Activated CD4-positive, alpha-beta T cell treated with anti-CD3 and anti-CD28 coated beads, Interleukin-2, amount 10 ng/mL, durations not matched to agents 24 days and 14 days (primary cell): ENCODE measurements at regions not wholly inside any gene's neighbourhood (a gene's known extent, or its start where the extent isn't known, plus 50 kb on each side); places are given as distances from the start of the nearest gene placed in this dataset.
A peak's percentile ranks its signal among the peaks of the same experiment; 100 is the strongest.

Experiments
- DNase-seq: peaks from one replicate; pipeline ENCODE4 v3.0.0; 2022
- H3K27ac Mint-ChIP-seq: one replicate; pipeline ENCODE4 v1.8.0; 2022; ENCODE audit warnings: mild to moderate bottlenecking, mixed read lengths
- H3K27me3 Mint-ChIP-seq: one replicate; pipeline ENCODE4 v1.8.0; 2022; ENCODE audit warnings: mixed read lengths
- H3K36me3 Mint-ChIP-seq: one replicate; pipeline ENCODE4 v1.8.0; 2022; ENCODE audit warnings: low read depth, mild to moderate bottlenecking, mixed read lengths
- H3K4me1 Mint-ChIP-seq: one replicate; pipeline ENCODE4 v1.8.0; 2021; ENCODE audit warnings: mixed read lengths
- H3K4me3 Mint-ChIP-seq: one replicate; pipeline ENCODE4 v1.8.0; 2022; ENCODE audit warnings: mild to moderate bottlenecking, moderate library complexity, mixed read lengths
- H3K9me3 Mint-ChIP-seq: one replicate; pipeline ENCODE4 v1.8.0; 2021; ENCODE audit warnings: mixed read lengths
- intact Hi-C: fragments of 100-400 bp; cut with micrococcal nuclease; formaldehyde crosslinking; loops from one replicate; pipeline ENCODE4 v1.15.1; 2023

DNA sequence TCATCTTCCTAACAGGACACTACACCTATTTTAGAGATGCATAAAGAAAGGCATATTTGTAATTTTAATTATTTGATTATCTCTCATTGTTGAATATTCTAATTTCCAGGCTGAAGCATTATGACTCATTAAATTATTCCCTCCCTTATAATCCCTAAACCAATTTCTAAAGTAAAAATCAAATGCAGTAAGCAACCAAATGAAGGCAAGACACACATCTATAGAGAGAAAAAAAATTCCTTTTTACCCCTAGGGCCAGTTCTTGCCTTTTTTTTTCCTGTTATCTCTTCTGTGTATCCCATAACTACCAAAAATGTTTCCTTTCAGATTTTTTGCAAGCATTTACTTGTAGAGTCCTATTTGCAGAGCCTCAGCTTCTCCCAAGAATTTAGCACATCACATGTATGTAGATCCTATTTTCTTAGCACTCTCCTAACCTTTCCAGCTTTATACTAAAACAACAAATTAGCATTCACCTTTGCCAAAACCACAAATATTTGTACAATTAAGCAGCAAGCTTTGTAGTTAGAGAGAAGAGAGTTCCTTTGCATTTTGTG lies 177.9 kb downstream of the SATB1 start:
- Mint-ChIP-seq H3K27me3 (peaks cover 15% of the 10 kb centered on the region), H3K9me3 (no peaks in the 10 kb centered on the region), H3K27ac (no peak overlapping the region), H3K4me3 (no peak overlapping the region), H3K4me1 (peaks cover 2% of the 10 kb centered on the region), H3K36me3 (no peaks in the 10 kb centered on the region)
- DNase-seq: peak; percentile 16
- intact Hi-C loops: no loop called here

DNA sequence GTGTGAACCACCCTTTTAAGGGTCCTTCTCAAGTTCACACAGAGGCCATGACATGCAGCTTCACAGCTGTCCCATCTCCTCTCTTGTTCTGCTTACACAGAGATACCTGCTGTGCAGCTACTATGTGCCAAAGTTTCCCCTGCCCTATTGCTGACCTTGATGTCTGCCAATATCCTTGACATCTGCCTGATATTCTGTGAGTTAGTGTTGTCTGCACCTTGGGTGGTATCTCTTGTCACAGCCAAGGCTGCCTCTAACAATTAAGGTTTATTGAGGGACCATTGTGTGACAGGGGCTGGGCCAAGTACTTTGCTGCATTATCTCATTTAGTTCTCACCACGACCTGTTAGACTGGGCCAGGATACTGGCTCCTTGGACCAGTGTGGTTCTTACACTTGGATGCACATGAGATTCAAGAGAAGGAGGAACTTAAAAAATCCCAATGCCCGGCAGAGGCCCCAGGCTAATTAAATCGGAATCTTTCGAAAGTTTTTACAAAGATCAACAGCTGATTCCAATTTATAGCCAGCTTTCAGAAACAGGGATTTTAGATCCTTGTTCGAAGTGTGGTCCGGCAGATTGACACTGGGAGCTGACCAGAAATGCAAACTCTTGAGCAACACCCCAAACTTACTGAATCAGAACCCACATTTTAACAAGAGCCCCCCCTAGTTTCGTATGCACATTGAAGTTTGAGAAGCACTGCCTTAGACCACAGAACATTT lies 178.6 kb downstream of the SATB1 start:
- intact Hi-C loops: no loop called here
- H3K27ac Mint-ChIP-seq: no peak overlapping the region
- peaks cover 15% of the 10 kb centered on the region for H3K27me3 Mint-ChIP-seq
- H3K9me3 Mint-ChIP-seq: no peaks in the 10 kb centered on the region
- DNase-seq: peak; percentile 37
- no peak overlapping the region for H3K4me3 Mint-ChIP-seq
- no peaks in the 10 kb centered on the region for H3K36me3 Mint-ChIP-seq
- peaks cover 2% of the 10 kb centered on the region for H3K4me1 Mint-ChIP-seq

DNA sequence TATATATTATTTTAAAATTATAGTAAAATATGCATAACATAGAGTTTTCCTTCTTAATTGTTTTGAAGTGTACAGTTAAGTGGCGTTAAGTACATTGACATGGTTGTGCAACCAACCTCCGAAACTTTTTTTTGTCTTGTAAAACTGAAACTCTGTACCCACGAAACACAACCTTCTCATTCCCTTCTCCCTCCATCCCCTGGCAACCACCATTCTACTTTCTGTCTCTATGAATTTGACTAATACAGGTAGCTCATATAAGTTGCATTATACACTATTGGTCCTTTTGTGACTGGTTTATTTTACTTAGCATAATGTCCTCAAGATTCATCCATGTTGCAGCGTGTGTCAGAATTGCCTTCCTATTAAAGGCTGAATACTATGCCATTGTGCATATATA lies 179.4 kb downstream of the SATB1 start:
- H3K4me3 Mint-ChIP-seq: no peak overlapping the region
- intact Hi-C loops: no loop called here
- no peak overlapping the region for H3K27ac Mint-ChIP-seq
- H3K27me3 Mint-ChIP-seq: peaks cover 15% of the 10 kb centered on the region
- DNase-seq: no peak
- no peaks in the 10 kb centered on the region for H3K36me3 Mint-ChIP-seq
- H3K9me3 Mint-ChIP-seq: no peaks in the 10 kb centered on the region
- peaks cover 2% of the 10 kb centered on the region for H3K4me1 Mint-ChIP-seq

DNA sequence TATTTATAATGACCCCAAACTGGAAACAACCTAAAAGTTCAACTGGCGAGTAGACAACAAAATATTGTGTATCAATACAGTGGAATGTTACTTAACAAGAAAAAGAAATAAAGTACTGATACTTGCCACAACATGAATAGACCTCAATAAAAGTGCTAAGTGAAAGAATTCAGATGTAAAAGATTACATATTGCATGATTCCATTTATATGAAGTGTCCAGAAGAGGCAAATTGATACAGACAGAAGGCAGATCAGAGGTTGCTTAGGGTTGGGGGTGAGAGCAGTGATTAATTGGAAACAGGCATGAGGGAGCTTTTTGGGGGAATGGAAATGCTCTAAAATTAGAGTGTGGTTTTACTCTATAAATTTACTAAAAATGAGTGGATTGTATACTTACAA lies 183.3 kb downstream of the SATB1 start:
- no peak overlapping the region for H3K27ac Mint-ChIP-seq
- no peaks in the 10 kb centered on the region for H3K9me3 Mint-ChIP-seq
- peaks cover 14% of the 10 kb centered on the region for H3K27me3 Mint-ChIP-seq
- intact Hi-C loops: no loop called here
- DNase-seq: no peak
- H3K4me1 Mint-ChIP-seq: peaks cover 7% of the 10 kb centered on the region
- no peak overlapping the region for H3K4me3 Mint-ChIP-seq
- H3K36me3 Mint-ChIP-seq: no peaks in the 10 kb centered on the region

DNA sequence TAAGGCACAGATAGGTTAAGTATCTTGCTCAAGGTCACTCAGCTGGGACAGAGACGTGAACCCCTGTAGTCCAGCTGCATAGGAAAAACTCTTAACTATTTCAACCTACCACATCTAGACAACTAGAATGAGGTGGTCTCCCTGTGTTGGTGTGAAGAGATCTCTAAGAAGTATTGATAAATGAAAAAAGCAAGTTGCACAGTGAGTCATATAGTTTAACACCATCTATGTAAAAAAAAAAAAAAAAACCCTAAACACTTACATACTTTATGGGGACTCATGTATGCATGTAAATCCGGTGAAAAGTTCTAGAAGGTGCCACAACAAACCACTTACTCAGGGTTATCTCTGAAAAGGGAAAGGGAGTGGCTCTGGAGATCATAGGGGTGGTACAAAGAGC lies 185.5 kb downstream of the SATB1 start:
- Mint-ChIP-seq H3K36me3 (no peaks in the 10 kb centered on the region), H3K4me3 (no peak overlapping the region), H3K9me3 (no peaks in the 10 kb centered on the region), H3K4me1 (peaks cover 5% of the 10 kb centered on the region), H3K27ac (no peak overlapping the region), H3K27me3 (peaks cover 14% of the 10 kb centered on the region)
- DNase-seq: no peak
- intact Hi-C loops: no loop called here

GRCh38 chr3:18238746-18239331 lies 186.3 kb downstream of the SATB1 start:
- H3K27ac Mint-ChIP-seq: no peak overlapping the region

GRCh38 chr3:18238332-18238731 lies 186.8 kb downstream of the SATB1 start:
- Mint-ChIP-seq H3K27ac (no peak overlapping the region), H3K9me3 (no peaks in the 10 kb centered on the region), H3K4me1 (peaks cover 5% of the 10 kb centered on the region), H3K4me3 (no peak overlapping the region), H3K36me3 (no peaks in the 10 kb centered on the region), H3K27me3 (peaks cover 6% of the 10 kb centered on the region)
- intact Hi-C loops: no loop called here
- no peak for DNase-seq

More at GRCh38 chr3:18238746-18239331, 186.3 kb downstream of the SATB1 start:
- Mint-ChIP-seq H3K27me3 (peaks cover 11% of the 10 kb centered on the region), H3K4me1 (peaks cover 5% of the 10 kb centered on the region), H3K36me3 (no peaks in the 10 kb centered on the region), H3K9me3 (no peaks in the 10 kb centered on the region), H3K4me3 (no peak overlapping the region)
- no peak for DNase-seq
- intact Hi-C loops: no loop called here

- intact Hi-C loops: loop anchor here (2.0 kb wide), 1 partner anchor 31 kb away; no protein-coding TSS in a partner anchor
- Mint-ChIP-seq H3K4me1 (peaks cover 5% of the 10 kb centered on the region), H3K36me3 (no peaks in the 10 kb centered on the region), H3K9me3 (no peaks in the 10 kb centered on the region), H3K27ac (no peak overlapping the region), H3K4me3 (no peak overlapping the region), H3K27me3 (peaks cover 8% of the 10 kb centered on the region)
- DNase-seq: no peak
These were observed 187.7 kb downstream of the SATB1 start for GRCh38 chr3:18237251-18238005.

- Mint-ChIP-seq H3K27ac (no peak overlapping the region), H3K4me3 (no peak overlapping the region), H3K9me3 (no peaks in the 10 kb centered on the region), H3K4me1 (peaks cover 5% of the 10 kb centered on the region), H3K27me3 (peaks cover 8% of the 10 kb centered on the region), H3K36me3 (no peaks in the 10 kb centered on the region)
- no peak for DNase-seq
- intact Hi-C loops: loop anchor here (2.0 kb wide), 1 partner anchor 30 kb away; no protein-coding TSS in a partner anchor
These were observed 188.4 kb downstream of the SATB1 start for GRCh38 chr3:18236726-18237125.

DNA sequence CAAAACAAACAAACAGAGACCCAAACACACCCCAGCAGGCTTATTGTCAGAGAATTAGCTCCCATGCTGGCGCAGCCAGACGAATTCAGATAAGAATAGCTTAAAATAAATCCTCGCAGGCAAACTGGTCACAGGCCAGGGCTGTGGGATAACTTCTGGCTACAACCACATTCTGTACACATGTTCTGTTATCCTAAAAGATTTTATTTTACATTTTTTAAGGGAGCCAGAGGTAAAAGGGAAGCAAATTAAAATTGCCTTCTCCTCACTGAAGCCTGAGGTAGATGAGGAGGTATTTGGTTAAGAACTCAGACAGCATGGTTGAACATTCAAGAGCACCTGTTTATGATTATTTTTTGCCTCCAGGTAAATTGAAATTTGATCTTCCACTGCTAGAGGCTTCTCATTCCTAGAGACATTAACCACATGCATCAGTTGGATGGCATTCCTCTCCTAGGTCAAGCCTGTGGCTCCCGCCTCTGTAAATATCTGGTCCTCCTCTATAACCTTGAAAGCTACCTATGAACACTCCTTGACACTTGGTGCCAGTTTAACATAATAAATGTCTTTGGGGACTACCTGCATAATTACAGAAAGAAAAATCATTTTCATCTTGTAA lies 190.3 kb downstream of the SATB1 start:
- H3K36me3 Mint-ChIP-seq: no peaks in the 10 kb centered on the region
- no peaks in the 10 kb centered on the region for H3K9me3 Mint-ChIP-seq
- peaks cover 9% of the 10 kb centered on the region for H3K27me3 Mint-ChIP-seq
- H3K27ac Mint-ChIP-seq: no peak overlapping the region
- intact Hi-C loops: no loop called here
- H3K4me1 Mint-ChIP-seq: peaks cover 5% of the 10 kb centered on the region
- DNase-seq: no peak
- no peak overlapping the region for H3K4me3 Mint-ChIP-seq

DNA sequence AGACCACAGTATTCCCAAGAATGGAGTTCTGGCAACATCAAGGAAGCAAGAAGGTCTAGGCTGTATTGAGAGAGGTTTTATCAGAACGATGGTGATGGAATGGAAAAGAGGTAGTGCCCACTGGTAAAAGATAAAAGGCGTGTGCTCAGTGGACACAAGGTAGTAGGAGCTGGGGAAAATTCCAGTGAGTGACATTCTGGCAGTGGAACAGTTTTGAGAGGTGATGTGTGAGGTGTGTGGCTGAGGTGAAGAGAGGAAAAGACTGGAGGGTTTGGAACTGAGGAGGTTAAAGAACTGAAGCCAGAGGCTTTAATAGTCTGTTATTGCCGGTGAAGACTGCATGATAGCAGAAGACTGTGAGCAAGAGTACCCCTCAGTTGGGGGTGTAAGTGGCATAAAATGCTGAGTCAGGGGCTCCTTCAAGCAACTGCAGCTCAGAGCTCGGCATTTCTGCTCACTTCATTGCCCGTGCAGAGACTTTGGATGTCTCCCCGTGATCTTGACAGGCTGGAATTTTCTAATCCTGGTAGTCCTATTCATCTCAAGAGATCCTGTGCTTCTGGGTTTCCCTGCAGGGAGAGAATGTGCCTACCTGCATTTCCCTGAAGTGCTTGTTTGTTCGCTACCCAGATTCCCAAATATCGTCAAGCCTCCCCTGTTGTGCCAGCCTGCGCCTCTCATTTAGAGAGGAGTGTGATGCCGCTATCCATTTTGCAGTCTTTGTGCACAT lies 191.0 kb downstream of the SATB1 start:
- no peak for DNase-seq
- Mint-ChIP-seq H3K4me3 (no peak overlapping the region), H3K27ac (no peak overlapping the region), H3K36me3 (no peaks in the 10 kb centered on the region), H3K4me1 (peaks cover 5% of the 10 kb centered on the region), H3K9me3 (no peaks in the 10 kb centered on the region), H3K27me3 (peaks cover 6% of the 10 kb centered on the region)
- intact Hi-C loops: no loop called here

- no peak overlapping the region for H3K4me3 Mint-ChIP-seq
- H3K9me3 Mint-ChIP-seq: no peaks in the 10 kb centered on the region
- H3K27me3 Mint-ChIP-seq: peaks cover 8% of the 10 kb centered on the region
- H3K4me1 Mint-ChIP-seq: peaks cover 2% of the 10 kb centered on the region
- intact Hi-C loops: no loop called here
- H3K36me3 Mint-ChIP-seq: no peaks in the 10 kb centered on the region
- no peak for DNase-seq
- H3K27ac Mint-ChIP-seq: no peak overlapping the region
These were observed 192.8 kb downstream of the SATB1 start for GRCh38 chr3:18232317-18232716.

GRCh38 chr3:18228060-18228459 lies 197.1 kb downstream of the SATB1 start:
- DNase-seq: no peak
- Mint-ChIP-seq H3K27ac (no peak overlapping the region), H3K4me3 (no peak overlapping the region)

More at GRCh38 chr3:18228060-18228459, 197.1 kb downstream of the SATB1 start:
- peaks cover 10% of the 10 kb centered on the region for H3K4me1 Mint-ChIP-seq
- intact Hi-C loops: no loop called here
- H3K36me3 Mint-ChIP-seq: no peaks in the 10 kb centered on the region
- peaks cover 8% of the 10 kb centered on the region for H3K27me3 Mint-ChIP-seq
- H3K9me3 Mint-ChIP-seq: no peaks in the 10 kb centered on the region
